Putamen (tissue), 1 donor: ENCODE measurements at regions not wholly inside any gene's neighbourhood (a gene's known extent, or its start where the extent isn't known, plus 50 kb on each side); places are given as distances from the start of the nearest gene placed in this dataset.

Source experiments
- DNase-seq: peaks from one replicate; pipeline ENCODE4 v3.0.0-alpha.2; 2016; ENCODE audit warnings: low spot score

DNA sequence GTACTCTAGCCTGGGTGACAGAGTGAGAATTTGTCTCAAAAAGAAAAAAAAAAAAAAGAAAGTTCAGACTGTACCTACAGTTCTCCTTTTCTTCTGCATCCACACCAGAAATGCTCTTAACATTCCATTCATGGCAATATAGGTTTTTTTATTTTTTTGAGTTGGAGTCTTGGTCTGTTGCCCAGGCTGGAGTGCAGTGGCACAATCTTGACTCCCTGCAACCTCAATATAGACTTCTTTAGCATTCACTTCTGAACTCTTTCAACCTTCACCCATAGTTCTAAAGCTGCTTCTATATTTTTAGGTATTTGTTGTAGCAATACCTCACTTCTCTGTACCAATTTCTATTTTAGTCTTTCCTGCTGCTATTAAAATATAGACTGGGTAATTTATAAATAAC, 1095.7 kb downstream of the FLRT2 start:
- no peak for DNase-seq

DNA sequence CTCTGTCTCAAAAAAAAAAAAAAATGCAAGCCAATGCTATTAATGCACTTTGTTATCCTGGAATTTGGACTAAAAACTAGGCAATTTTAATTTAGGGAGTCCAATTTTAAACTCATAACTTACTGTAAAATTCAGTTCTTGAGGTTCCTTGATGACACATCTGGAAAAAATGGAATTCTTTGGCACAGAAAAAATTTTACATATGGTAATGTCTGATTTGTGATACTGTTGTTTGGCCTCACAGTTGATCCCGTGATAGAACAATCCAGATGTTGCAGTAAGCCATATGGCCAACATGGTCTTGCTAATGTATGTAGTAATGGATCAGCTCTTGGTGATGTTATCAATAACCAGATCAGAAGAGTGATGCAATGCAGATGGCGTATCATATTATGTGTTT, 1089.8 kb downstream of the FLRT2 start:
- DNase-seq: no peak

GRCh38 chr14:86613786-86614185, 1083.8 kb downstream of the FLRT2 start:
- DNase-seq: no peak

GRCh38 chr14:86613126-86613525, 1083.2 kb downstream of the FLRT2 start:
- DNase-seq: no peak

GRCh38 chr14:86604561-86604960, 1074.6 kb downstream of the FLRT2 start:
- no peak for DNase-seq

DNA sequence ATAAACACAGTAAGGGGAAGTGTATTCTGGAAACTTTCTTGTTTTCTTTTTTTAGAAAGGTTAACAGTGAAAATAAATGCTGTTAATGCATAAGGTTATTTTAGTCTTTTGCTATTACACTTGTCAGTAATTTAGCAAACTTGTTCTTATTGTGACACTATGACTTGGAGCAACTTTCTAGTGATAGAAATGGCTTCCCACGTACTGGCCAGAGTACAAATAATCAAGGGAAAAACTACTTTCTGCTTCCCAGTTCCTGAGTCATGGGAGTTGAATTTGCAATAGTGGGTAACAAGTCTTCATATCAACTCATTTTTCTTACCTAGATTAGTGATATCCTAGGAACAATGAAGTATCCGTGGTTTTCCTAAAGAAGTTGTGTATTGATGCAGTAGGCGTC, 1072.3 kb downstream of the FLRT2 start:
- no peak for DNase-seq

DNA sequence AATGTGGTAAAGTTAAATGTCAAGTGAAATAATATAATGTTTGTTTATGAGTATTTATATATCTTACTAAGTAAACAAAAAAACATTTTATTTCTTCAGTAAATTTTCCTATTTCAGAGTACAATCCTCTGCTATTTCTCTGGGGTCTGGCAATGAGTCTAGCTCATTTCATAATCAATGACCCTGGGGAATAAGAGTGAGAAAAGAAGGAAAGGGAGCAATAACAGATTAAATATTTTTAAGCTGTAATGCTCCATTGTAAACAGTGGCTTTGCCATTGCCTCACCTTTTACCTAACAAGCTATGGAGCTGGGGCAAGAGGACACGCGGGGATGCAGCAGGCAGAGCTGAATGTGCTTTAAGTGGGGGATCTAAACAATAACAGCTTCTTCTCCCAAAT, 1071.9 kb downstream of the FLRT2 start:
- DNase-seq: no peak

DNA sequence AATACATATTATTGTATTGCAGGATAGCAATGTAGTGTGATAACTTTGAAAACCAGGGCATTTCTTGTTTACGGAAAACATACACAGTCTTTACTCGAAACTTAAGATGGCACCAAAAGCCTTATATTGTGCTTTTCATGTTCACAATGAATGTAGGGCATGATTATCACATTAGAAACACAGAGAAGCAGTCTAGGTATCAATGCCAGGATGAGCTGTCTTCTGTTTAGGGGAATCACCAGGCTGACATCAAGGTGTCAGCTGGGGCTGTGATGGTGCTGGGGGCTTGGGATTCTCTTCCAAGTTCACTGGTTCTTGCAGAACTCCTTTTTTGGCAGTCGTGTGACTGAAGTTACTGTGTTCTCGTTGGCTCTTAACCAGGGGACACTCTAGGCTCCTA, 1067.3 kb downstream of the FLRT2 start:
- no peak for DNase-seq

GRCh38 chr14:86596024-86596423, 1066.1 kb downstream of the FLRT2 start:
- DNase-seq: no peak

GRCh38 chr14:86575141-86575540, 1045.2 kb downstream of the FLRT2 start:
- DNase-seq: no peak

DNA sequence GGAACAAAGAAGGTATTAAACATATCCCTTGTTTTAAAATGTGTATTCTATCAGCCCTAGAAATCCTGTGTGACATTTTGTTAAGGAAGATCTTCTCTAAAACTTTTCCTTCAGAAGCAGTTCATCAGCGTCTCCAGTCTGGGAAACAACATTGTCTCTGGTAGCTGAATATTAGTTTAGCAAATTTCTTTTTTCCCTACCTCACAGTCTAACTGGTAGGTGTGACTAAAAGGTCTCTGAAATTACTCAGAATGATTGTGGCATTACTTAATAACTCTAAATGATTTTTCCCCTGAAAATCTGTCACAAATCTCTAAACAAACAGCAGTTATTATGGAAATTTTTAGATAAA, 1044.8 kb downstream of the FLRT2 start:
- no peak for DNase-seq

- DNase-seq: no peak
Measured at GRCh38 chr14:86574051-86574777, 1044.3 kb downstream of the FLRT2 start.

DNA sequence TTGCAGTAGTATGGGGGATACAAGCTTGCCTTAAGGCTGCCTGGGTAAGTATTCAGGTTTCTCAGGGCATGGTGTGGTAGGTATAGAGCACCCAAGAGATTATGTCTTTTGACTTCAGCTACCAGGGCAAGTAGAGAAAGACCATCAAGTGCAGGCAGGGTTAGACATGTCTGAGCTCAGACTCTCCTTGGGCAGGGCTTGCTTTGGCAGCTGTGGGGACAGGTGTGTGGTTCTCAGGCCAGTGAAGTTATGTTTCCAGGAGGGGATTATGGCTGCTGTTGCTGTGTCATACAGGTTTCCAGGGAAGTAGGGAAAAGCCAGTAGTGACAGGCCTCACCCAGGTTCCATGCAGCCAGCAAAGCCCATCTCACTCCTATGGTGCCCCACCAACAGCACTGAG, 1040.4 kb downstream of the FLRT2 start:
- no peak for DNase-seq

DNA sequence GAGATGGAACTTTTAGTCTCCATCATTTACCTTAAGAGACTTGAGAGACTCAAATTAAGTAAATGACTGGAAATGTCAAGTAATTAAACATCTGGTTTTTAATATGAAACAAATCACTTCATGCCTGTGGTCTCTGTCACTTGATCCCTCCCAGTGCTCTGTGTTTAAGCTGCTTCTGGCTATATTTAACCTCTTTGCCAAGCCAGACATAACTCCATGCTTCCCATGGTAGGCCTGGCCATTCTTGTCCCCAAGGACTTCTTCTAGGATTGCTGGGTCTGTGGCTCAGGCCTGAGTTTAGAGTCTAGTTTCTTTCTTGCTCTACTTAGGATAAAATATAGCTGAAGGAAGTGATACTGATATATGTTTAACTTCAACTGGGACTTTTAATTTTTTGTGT, 1013.6 kb downstream of the FLRT2 start:
- no peak for DNase-seq

DNA sequence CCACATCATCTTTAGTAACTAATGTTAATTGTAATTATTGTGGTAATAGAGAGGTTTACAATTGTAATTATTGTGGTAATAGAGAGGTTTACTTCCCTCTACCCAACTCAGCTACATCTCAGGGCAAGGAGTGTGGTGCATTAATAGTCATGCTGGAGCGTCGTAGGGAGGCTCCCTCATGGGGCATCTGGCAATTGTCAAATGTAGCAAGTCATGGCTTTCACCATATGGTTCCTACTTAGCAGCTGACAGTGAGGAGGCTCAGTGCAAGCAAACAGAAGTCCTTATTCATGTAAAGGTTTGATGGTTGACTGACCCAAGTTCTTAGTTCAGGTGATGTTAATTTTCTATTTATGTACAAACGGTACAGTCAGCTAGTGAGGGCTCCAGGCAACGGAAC, 1012.0 kb downstream of the FLRT2 start:
- DNase-seq: no peak

- DNase-seq: no peak
Measured at GRCh38 chr14:86540636-86541247, 1010.8 kb downstream of the FLRT2 start.

DNA sequence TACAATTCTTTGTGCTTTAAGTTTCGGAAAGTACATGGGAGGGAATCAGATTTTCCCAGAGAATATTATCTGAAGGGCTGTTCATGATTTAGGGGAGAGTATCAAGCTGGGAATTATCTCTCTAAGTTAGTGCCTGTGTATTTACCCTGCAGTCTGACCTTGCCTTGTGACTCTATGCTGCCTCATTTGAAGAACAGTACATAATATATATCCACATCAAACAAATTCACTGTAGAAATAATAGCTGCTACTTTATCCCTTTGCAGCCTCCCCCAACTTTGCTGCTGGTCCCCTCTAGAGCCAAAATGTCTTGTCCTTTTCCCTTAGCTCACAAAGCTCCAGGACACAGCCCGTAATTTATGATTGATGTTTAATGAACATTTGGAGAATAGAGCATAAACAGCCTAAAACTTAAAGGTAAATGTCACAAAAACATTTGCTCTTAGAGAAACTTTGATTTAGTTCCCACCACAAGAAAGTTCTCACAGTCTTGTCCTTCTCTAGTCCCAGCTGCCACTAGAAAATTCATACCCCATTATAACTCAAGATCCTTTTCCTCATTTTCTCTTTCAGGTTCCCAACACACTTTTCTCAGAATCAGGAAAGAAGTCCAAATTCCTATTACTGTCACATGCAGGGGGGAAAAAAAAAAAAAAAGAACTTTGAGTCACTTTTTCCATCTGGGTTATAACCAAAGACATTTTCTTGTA, 1009.6 kb downstream of the FLRT2 start:
- DNase-seq: no peak

DNA sequence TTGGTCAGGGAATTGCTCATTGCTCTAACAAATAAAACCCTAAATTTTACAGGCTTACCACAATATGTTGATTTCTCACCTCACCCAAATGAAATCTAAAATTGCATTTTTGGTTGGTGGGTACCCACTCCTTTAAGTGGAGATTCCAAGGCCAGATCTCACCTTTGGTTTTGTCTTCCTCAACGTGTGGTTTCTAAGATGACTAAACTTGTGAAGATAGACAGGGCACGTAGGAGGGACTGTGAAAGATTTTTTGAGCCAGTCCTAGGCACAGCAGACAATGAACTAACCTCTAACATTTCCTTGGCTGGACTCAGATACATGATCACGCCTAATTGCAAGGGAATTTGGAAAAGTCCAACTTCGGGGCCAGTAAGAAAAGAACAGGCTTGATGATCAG, 1003.9 kb downstream of the FLRT2 start:
- DNase-seq: no peak

DNA sequence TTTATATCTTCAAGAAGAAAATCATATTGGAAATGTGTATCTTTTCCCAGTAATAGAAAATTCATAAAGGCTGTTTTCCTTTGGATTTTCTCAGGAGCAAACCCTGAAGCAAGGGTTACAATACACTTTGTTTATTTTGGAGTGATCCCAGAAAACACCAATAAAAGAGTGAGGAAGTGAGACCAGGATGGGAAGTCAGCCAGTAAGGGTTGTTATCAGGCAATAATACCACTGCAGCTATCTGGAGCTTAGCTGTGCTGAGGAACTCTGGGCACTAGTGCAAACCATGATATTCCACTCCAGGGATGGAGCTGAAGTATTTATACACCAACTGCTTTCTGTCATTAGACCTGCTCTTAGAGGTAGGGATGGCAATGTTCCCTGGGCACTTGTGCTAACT, 1002.3 kb downstream of the FLRT2 start:
- DNase-seq: no peak

- no peak for DNase-seq
Measured at GRCh38 chr14:86530457-86530856, 1000.5 kb downstream of the FLRT2 start.

- no peak for DNase-seq
Measured at GRCh38 chr14:86527312-86527711, 997.4 kb downstream of the FLRT2 start.

- DNase-seq: no peak
Measured at GRCh38 chr14:86525673-86526072, 995.7 kb downstream of the FLRT2 start.

GRCh38 chr14:86521843-86522242, 991.9 kb downstream of the FLRT2 start:
- no peak for DNase-seq
